ENCODE measurements at regions not wholly inside any gene's neighbourhood (a gene's known extent, or its start where the extent isn't known, plus 50 kb on each side); places are given as distances from the start of the nearest gene placed in this dataset.
A peak's percentile ranks its signal among the peaks of the same experiment; 100 is the strongest.
"Not testable (repeated sequence)": the region's sequence is repeated elsewhere in the genome, so short reads cannot be mapped to it uniquely, and the experiment has no call there.

- DNase-seq: no peak
These were observed 98.1 kb upstream of the HS6ST1 start for GRCh38 chr2:128416806-128417205.

GRCh38 chr2:128417264-128417663 lies 98.6 kb upstream of the HS6ST1 start:
- DNase-seq: not testable (repeated sequence)

GRCh38 chr2:128420131-128420530 lies 101.5 kb upstream of the HS6ST1 start:
- no peak for DNase-seq

GRCh38 chr2:128420776-128421175 lies 102.1 kb upstream of the HS6ST1 start:
- DNase-seq: no peak

GRCh38 chr2:128421286-128421685 lies 102.6 kb upstream of the HS6ST1 start:
- DNase-seq: no peak

GRCh38 chr2:128421861-128422311 lies 103.2 kb upstream of the HS6ST1 start:
- no peak for DNase-seq

- peak; percentile 95 for DNase-seq
These were observed 103.9 kb upstream of the HS6ST1 start for GRCh38 chr2:128422571-128422970.

- DNase-seq: no peak
These were observed 105.1 kb upstream of the HS6ST1 start for GRCh38 chr2:128423788-128424165.

- DNase-seq: no peak
These were observed 105.9 kb upstream of the HS6ST1 start for GRCh38 chr2:128424406-128425171.

GRCh38 chr2:128425216-128425615 lies 106.5 kb upstream of the HS6ST1 start:
- no peak for DNase-seq

GRCh38 chr2:128425731-128426620 lies 107.3 kb upstream of the HS6ST1 start:
- DNase-seq: peak; percentile 51

- DNase-seq: no peak
These were observed 108.7 kb upstream of the HS6ST1 start for GRCh38 chr2:128427413-128427755.

- DNase-seq: no peak
These were observed 109.7 kb upstream of the HS6ST1 start for GRCh38 chr2:128428415-128428814.

- no peak for DNase-seq
These were observed 113.8 kb upstream of the HS6ST1 start for GRCh38 chr2:128432423-128432822.

- no peak for DNase-seq
These were observed 115.4 kb upstream of the HS6ST1 start for GRCh38 chr2:128433911-128434550.

GRCh38 chr2:128435576-128436478 lies 117.2 kb upstream of the HS6ST1 start:
- DNase-seq: no peak

GRCh38 chr2:128436479-128437203 lies 118.0 kb upstream of the HS6ST1 start:
- DNase-seq: no peak

GRCh38 chr2:128437204-128437565 lies 118.5 kb upstream of the HS6ST1 start:
- no peak for DNase-seq

- no peak for DNase-seq
These were observed 119.4 kb upstream of the HS6ST1 start for GRCh38 chr2:128438091-128438490.

- DNase-seq: no peak
These were observed 119.9 kb upstream of the HS6ST1 start for GRCh38 chr2:128438586-128438985.

GRCh38 chr2:128439031-128439790 lies 120.5 kb upstream of the HS6ST1 start:
- DNase-seq: no peak

All from EL (cell line).